ENCODE measurements at regions not wholly inside any gene's neighbourhood (a gene's known extent, or its start where the extent isn't known, plus 50 kb on each side); places are given as distances from the start of the nearest gene placed in this dataset.

GRCh38 chr16:73793260-73793659, 503.4 kb upstream of the PSMD7 start:
- Histone ChIP-seq H3K27me3 (ENCODE audit: insufficient read depth, low read length) (no peaks in the 10 kb centered on the region), H3K9ac (ENCODE audit: low read length) (no peak overlapping the region), H2AFZ (ENCODE audit: low read length) (no peak overlapping the region), H3K9me2 (ENCODE audit: low read depth, low read length) (no peaks in the 10 kb centered on the region), H4K20me1 (ENCODE audit: insufficient read depth, low read length) (no peaks in the 10 kb centered on the region), H3K9me3 (ENCODE audit: low read length) (no peaks in the 10 kb centered on the region), H3K4me2 (ENCODE audit: low read length) (no peak overlapping the region), H3K36me3 (ENCODE audit: insufficient read depth, low read length) (no peaks in the 10 kb centered on the region), H3K4me3 (ENCODE audit: low read depth, low read length, poor library complexity, severe bottlenecking) (no peak overlapping the region), H3K27ac (ENCODE audit: low read depth, low read length, poor library complexity, severe bottlenecking) (no peak overlapping the region), H3K4me1 (ENCODE audit: insufficient read depth, low read length, severe bottlenecking) (no peaks in the 10 kb centered on the region), H3F3A (ENCODE audit: insufficient read depth, low read length) (no peaks in the 10 kb centered on the region), H3K79me2 (ENCODE audit: insufficient read depth, low read length) (no peaks in the 10 kb centered on the region)
- no peak for TF ChIP-seq EZH2 (IDR thresholded peaks at IDR 0.05; ENCODE audit: borderline replicate concordance, low read length)
- TF ChIP-seq CTCF (IDR thresholded peaks at IDR 0.05; ENCODE audit: low read length) = no peak

GRCh38 chr16:73792199-73793020, 504.2 kb upstream of the PSMD7 start:
- Histone ChIP-seq H3K9ac (ENCODE audit: low read length) (no peak overlapping the region), H3K27ac (ENCODE audit: low read depth, low read length, poor library complexity, severe bottlenecking) (no peak overlapping the region), H3K9me3 (ENCODE audit: low read length) (no peaks in the 10 kb centered on the region), H3K27me3 (ENCODE audit: insufficient read depth, low read length) (no peaks in the 10 kb centered on the region), H3F3A (ENCODE audit: insufficient read depth, low read length) (no peaks in the 10 kb centered on the region), H3K4me2 (ENCODE audit: low read length) (no peak overlapping the region), H3K4me1 (ENCODE audit: insufficient read depth, low read length, severe bottlenecking) (no peaks in the 10 kb centered on the region), H3K79me2 (ENCODE audit: insufficient read depth, low read length) (no peaks in the 10 kb centered on the region), H2AFZ (ENCODE audit: low read length) (no peak overlapping the region), H3K36me3 (ENCODE audit: insufficient read depth, low read length) (no peaks in the 10 kb centered on the region), H4K20me1 (ENCODE audit: insufficient read depth, low read length) (no peaks in the 10 kb centered on the region), H3K4me3 (ENCODE audit: low read depth, low read length, poor library complexity, severe bottlenecking) (no peak overlapping the region), H3K9me2 (ENCODE audit: low read depth, low read length) (no peaks in the 10 kb centered on the region)
- TF ChIP-seq EZH2 (IDR thresholded peaks at IDR 0.05; ENCODE audit: borderline replicate concordance, low read length) = no peak
- TF ChIP-seq CTCF (IDR thresholded peaks at IDR 0.05; ENCODE audit: low read length) = no peak

GRCh38 chr16:73781297-73781696, 515.3 kb upstream of the PSMD7 start:
- Histone ChIP-seq H2AFZ (ENCODE audit: low read length) (no peak overlapping the region), H3K36me3 (ENCODE audit: insufficient read depth, low read length) (no peaks in the 10 kb centered on the region), H3K4me3 (ENCODE audit: low read depth, low read length, poor library complexity, severe bottlenecking) (no peak overlapping the region), H3K9me3 (ENCODE audit: low read length) (no peaks in the 10 kb centered on the region), H3K79me2 (ENCODE audit: insufficient read depth, low read length) (no peaks in the 10 kb centered on the region), H3K9me2 (ENCODE audit: low read depth, low read length) (no peaks in the 10 kb centered on the region), H3K4me2 (ENCODE audit: low read length) (no peak overlapping the region), H3K27me3 (ENCODE audit: insufficient read depth, low read length) (no peaks in the 10 kb centered on the region), H3K4me1 (ENCODE audit: insufficient read depth, low read length, severe bottlenecking) (no peaks in the 10 kb centered on the region), H4K20me1 (ENCODE audit: insufficient read depth, low read length) (no peaks in the 10 kb centered on the region), H3F3A (ENCODE audit: insufficient read depth, low read length) (no peaks in the 10 kb centered on the region), H3K27ac (ENCODE audit: low read depth, low read length, poor library complexity, severe bottlenecking) (no peak overlapping the region), H3K9ac (ENCODE audit: low read length) (no peak overlapping the region)
- TF ChIP-seq EZH2 (IDR thresholded peaks at IDR 0.05; ENCODE audit: borderline replicate concordance, low read length) (no peak), CTCF (IDR thresholded peaks at IDR 0.05; ENCODE audit: low read length) (no peak)
